Right lobe of liver (tissue), 6 donors: ENCODE measurements at regions not wholly inside any gene's neighbourhood (a gene's known extent, or its start where the extent isn't known, plus 50 kb on each side); places are given as distances from the start of the nearest gene placed in this dataset.

Experiments
- ATAC-seq, 4 donors: fragments of 200-7000 bp; cut with Tn5 transposase; one replicate each; pipeline ENCODE4 v1.9.1; 2020; ENCODE audit warnings: mild to moderate bottlenecking in 4 of 4, moderate library complexity in 4 of 4
- DNase-seq, 3 donors: peaks; one replicate each; pipeline ENCODE4 v3.0.0-alpha.2; 2020
- H3K27ac ChIP-seq, 3 donors: fragments of 200-600 bp; one replicate each; pipeline ENCODE4 v1.8.0; 2022
- H3K27me3 ChIP-seq, 2 donors: fragments of 200-600 bp; one replicate each; pipeline ENCODE4 v1.8.0; 2022
- H3K36me3 ChIP-seq, 4 donors: fragments of 200-600 bp; sonication (generic) in 1 of 4; one replicate each; pipeline versions ENCODE4 v1.5.1 to v1.8.0; 2017 to 2022; ENCODE audit warnings: control low read depth in 1 of 4
- H3K4me1 ChIP-seq, 4 donors: fragments of 200-600 bp; sonication (generic) in 1 of 4; one replicate each; pipeline versions ENCODE4 v1.5.1 to v1.8.0; 2017 to 2022; ENCODE audit warnings: control low read depth in 1 of 4
- H3K4me3 ChIP-seq, 3 donors: fragments of 200-600 bp; one replicate each; pipeline ENCODE4 v1.8.0; 2022
- H3K9me3 ChIP-seq, 4 donors: fragments of 200-600 bp; sonication (generic) in 1 of 4; one replicate each; pipeline versions ENCODE4 v1.5.1 to v1.8.0; 2017 to 2022; ENCODE audit warnings: control low read depth in 1 of 4
- CTCF ChIP-seq, 4 donors: fragments of 200-600 bp in 3 of 4; fragments of 450-650 bp in 1 of 4; IDR thresholded peaks; one replicate each; pipeline versions ENCODE4 v1.5.1 to v1.8.0; 2016 to 2022; ENCODE audit warnings: antibody characterized with exemption in 4 of 4, mild to moderate bottlenecking in 2 of 4
- POLR2A ChIP-seq: fragments of 450-650 bp; IDR thresholded peaks from one replicate; pipeline ENCODE4 v1.6.1; 2017; ENCODE audit warnings: antibody characterized with exemption, mild to moderate bottlenecking
- WGBS: methylation state at CpG from one replicate; pipeline ENCODE4 v1.1.6; 2018; ENCODE audit warnings: low coverage, low lambda C conversion rate; ENCODE audit not compliant: insufficient coverage; ENCODE audit errors: missing lambda C conversion rate; 5-methylcytosine and 5-hydroxymethylcytosine counted together
- intact Hi-C, 2 donors: fragments of 100-400 bp; cut with DNase I; formaldehyde crosslinking; loops; one replicate each; pipeline versions ENCODE4 v1.11.2 to v1.14.1; 2022
- donor health status: DM: no; HTN: yes; CAD: no.
- donor health status: DM: no; HTN: no; CAD: no.
- donor health status: DM: no; HTN: no; CAD: no.
- donor health status: DM: no; HTN: yes; CAD: no.
- donor health status: DM: no; HTN: yes; CAD: no.

- no peak for DNase-seq
- intact Hi-C loops: no loop called here
- no peaks in the 10 kb centered on the region for H3K36me3 ChIP-seq
- H3K9me3 ChIP-seq: no peaks in the 10 kb centered on the region
- no peak overlapping the region for H3K27ac ChIP-seq
- H3K4me1 ChIP-seq: no peaks in the 10 kb centered on the region
- TF ChIP-seq POLR2A (no peak), CTCF (IDR thresholded peaks at IDR 0.05) (no peak)
- 66% methylated on average over 4 of the region's 4 CpGs for WGBS
- no peaks in the 10 kb centered on the region for H3K27me3 ChIP-seq
- H3K4me3 ChIP-seq: no peak overlapping the region
- no peak for ATAC-seq
Measured at GRCh38 chr3:70771426-70772147, 459.1 kb upstream of the MDFIC2 start.

DNA sequence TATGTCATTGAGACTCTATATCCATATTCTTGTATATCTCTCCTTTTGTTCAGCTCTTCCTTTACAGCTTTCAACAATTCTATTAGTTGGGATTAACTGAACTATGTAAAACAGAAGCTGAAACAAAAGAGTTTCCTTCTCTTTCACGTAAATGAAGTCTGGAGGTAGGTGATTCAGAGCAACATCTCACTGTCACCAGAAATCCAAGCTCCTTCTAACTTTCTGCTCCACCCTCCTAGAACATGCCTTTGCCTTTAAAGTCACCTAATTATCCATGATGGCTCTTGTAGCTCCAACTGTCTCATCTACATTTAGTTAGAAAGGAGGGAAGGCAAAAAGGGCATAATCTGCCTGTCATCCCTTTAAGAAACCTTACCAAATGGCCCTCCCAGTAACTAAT, 458.2 kb upstream of the MDFIC2 start:
- Histone ChIP-seq H3K36me3 (no peaks in the 10 kb centered on the region), H3K27me3 (no peaks in the 10 kb centered on the region), H3K4me3 (no peak overlapping the region), H3K9me3 (no peaks in the 10 kb centered on the region), H3K27ac (no peak overlapping the region), H3K4me1 (no peaks in the 10 kb centered on the region)
- no peak for ATAC-seq
- WGBS: 25% methylated on average over 1 of the region's 1 CpG
- no peak for DNase-seq
- intact Hi-C loops: no loop called here
- no peak for TF ChIP-seq POLR2A
- no peak for TF ChIP-seq CTCF (IDR thresholded peaks at IDR 0.05)

DNA sequence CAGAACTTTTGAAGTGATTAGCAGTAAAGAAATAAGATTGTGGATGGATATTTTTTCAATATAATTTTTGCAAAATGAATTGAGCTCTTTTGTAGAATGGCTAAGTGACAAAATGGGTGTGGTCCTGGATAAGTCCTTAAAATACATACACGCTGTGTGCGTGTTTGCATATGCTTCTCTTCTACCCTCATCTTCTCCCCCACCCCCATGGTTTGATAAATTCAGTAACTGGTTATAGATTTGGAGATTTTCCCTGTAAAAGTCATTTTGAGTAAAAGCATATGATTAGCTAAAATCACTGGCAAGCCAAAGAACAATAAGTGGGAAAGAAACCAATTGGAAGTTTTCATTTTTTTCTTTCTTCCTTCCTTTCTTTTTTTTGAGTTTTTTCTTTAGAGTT, 453.9 kb upstream of the MDFIC2 start:
- no peak for DNase-seq
- intact Hi-C loops: no loop called here
- ATAC-seq: no peak
- Histone ChIP-seq H3K9me3 (no peaks in the 10 kb centered on the region), H3K27ac (no peak overlapping the region), H3K4me3 (no peak overlapping the region), H3K27me3 (no peaks in the 10 kb centered on the region), H3K4me1 (no peaks in the 10 kb centered on the region), H3K36me3 (no peaks in the 10 kb centered on the region)
- TF ChIP-seq CTCF (IDR thresholded peaks at IDR 0.05) (no peak), POLR2A (no peak)
- WGBS: 67% methylated on average over 2 of the region's 2 CpGs

DNA sequence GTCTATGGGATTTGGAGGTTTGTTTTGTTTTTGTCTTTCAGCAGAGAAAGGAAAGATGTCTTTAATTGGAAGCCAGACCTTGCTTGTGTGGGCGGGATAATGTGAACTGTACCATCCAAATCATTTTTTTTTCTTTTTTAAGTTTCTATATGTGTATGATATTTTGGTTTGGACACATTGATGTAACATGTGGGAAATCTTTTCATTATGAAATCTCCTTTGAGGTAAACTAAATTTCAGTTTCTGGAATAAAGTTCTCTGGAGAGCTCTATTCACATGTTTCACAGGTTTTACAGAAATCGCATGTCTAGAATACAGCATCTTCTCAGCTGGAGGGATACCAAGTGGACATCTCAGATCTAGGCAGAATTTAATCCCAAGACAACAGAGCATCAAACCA, 451.5 kb upstream of the MDFIC2 start:
- intact Hi-C loops: no loop called here
- no peaks in the 10 kb centered on the region for H3K4me1 ChIP-seq
- WGBS: 65% methylated on average over 2 of the region's 2 CpGs

GRCh38 chr3:70757658-70758057, 445.2 kb upstream of the MDFIC2 start:
- no peak overlapping the region for H3K27ac ChIP-seq
- no peak for ATAC-seq
- H3K9me3 ChIP-seq: no peaks in the 10 kb centered on the region
- H3K36me3 ChIP-seq: no peaks in the 10 kb centered on the region
- WGBS: 39% methylated on average over 2 of the region's 2 CpGs
- no peaks in the 10 kb centered on the region for H3K4me1 ChIP-seq
- no peak for TF ChIP-seq CTCF (IDR thresholded peaks at IDR 0.05)
- TF ChIP-seq POLR2A: no peak
- DNase-seq: no peak
- H3K27me3 ChIP-seq: no peaks in the 10 kb centered on the region
- intact Hi-C loops: no loop called here
- H3K4me3 ChIP-seq: no peak overlapping the region

More for the DNA sequence above, 451.5 kb upstream of the MDFIC2 start:
- Histone ChIP-seq H3K4me3 (no peak overlapping the region), H3K27me3 (no peaks in the 10 kb centered on the region), H3K27ac (no peak overlapping the region), H3K36me3 (no peaks in the 10 kb centered on the region), H3K9me3 (no peaks in the 10 kb centered on the region)
- no peak for DNase-seq
- TF ChIP-seq POLR2A: no peak
- no peak for ATAC-seq
